ENCODE measurements at regions not wholly inside any gene's neighbourhood (a gene's known extent, or its start where the extent isn't known, plus 50 kb on each side); places are given as distances from the start of the nearest gene placed in this dataset.

DNA sequence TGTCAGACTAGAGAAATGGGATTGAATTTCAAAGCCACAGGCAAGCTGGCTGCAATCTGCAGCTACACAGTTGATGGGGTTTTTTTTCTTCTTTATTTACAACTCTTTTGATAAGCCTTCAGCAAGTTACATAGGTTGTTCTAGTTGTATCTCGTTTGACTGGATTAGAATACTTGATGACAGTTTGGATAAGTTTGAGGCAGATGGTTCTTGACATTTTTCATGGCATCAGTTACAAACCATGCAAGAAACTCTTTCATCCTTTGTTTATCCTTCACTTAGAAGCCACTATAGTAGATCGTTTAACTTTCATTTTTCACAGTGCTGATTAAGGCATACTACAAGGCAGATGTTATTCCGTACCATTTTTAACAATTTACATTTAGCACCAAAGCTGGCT is 238.9 kb downstream of the TOX3 start:
- TF ChIP-seq, protein P1, sequence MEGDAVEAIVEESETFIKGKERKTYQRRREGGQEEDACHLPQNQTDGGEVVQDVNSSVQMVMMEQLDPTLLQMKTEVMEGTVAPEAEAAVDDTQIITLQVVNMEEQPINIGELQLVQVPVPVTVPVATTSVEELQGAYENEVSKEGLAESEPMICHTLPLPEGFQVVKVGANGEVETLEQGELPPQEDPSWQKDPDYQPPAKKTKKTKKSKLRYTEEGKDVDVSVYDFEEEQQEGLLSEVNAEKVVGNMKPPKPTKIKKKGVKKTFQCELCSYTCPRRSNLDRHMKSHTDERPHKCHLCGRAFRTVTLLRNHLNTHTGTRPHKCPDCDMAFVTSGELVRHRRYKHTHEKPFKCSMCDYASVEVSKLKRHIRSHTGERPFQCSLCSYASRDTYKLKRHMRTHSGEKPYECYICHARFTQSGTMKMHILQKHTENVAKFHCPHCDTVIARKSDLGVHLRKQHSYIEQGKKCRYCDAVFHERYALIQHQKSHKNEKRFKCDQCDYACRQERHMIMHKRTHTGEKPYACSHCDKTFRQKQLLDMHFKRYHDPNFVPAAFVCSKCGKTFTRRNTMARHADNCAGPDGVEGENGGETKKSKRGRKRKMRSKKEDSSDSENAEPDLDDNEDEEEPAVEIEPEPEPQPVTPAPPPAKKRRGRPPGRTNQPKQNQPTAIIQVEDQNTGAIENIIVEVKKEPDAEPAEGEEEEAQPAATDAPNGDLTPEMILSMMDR (IDR thresholded peaks at IDR 0.05; ENCODE audit: poor library complexity): no peak
- TF ChIP-seq EZH2 (IDR thresholded peaks at IDR 0.05; ENCODE audit: borderline replicate concordance) (no peak), EZH2phosphoT487 (IDR thresholded peaks at IDR 0.05; ENCODE audit: low read depth, severe bottlenecking, unreplicated experiment) (no peak)
